HS-27A (cell line): ENCODE measurements at regions not wholly inside any gene's neighbourhood (a gene's known extent, or its start where the extent isn't known, plus 50 kb on each side); places are given as distances from the start of the nearest gene placed in this dataset.
"Not testable (repeated sequence)": the region's sequence is repeated elsewhere in the genome, so short reads cannot be mapped to it uniquely, and the experiment has no call there.

ENCODE experiments used
- DNase-seq: peaks from one replicate; pipeline ENCODE4 v3.0.0-alpha.2; 2012; ENCODE audit warnings: low read depth, missing footprints

DNA sequence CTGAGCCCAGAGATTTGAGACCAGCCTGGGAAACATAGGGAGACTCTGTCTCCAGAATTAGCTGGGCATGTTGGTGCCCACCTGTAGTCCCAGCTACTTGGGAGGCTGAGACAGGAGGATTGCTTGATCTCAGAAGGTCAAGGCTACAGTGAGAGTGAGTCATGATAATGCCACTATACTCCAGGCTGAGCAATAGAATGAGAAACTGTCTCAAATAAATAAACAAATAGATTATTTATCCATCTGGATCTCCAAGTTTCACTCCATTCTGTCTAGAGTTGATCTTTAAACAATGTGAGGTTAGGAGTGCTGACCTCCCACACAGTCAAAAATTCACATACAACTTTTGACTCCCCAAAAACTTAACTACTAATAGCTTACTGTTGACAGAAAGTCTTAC lies 106.8 kb upstream of the PALMD start:
- DNase-seq, result no peak

DNA sequence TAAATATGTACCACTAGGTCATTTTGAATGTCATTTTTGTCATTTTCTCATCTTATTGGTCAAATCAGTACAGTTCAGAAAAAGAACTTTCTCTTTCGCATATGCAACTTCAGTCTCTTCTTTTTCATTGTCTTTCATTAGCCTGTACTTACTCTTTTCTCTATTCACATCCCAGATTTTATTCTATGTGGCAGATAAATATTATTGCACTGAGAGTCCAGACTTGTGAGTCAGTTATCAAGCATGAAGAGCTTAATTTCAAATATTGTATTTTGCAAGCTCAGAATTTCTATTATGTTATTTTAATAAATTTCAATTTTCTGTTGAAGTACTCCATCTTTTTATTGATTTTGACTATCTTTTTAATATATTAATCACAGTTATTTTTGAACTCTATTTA lies 105.2 kb upstream of the PALMD start:
- DNase-seq, result no peak

DNA sequence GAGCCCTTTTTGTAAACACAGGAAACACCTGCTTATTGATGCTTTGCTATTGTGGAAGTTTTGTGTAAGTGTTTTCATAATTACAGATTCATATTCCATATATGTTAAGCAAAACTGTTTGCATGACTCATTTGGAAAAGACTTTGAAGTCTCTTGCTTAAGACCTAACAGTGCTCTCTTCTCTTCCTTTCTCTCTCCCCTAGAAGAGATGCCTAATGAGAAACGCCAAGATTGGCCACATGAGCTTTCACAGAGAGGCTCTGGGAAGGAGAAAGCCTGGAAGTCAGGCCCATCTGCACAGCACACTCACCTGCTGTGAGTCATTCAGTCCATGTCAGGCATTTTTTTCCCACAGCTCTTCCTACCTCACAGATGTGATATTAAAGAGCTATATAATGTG lies 101.6 kb upstream of the PALMD start:
- no peak for DNase-seq

DNA sequence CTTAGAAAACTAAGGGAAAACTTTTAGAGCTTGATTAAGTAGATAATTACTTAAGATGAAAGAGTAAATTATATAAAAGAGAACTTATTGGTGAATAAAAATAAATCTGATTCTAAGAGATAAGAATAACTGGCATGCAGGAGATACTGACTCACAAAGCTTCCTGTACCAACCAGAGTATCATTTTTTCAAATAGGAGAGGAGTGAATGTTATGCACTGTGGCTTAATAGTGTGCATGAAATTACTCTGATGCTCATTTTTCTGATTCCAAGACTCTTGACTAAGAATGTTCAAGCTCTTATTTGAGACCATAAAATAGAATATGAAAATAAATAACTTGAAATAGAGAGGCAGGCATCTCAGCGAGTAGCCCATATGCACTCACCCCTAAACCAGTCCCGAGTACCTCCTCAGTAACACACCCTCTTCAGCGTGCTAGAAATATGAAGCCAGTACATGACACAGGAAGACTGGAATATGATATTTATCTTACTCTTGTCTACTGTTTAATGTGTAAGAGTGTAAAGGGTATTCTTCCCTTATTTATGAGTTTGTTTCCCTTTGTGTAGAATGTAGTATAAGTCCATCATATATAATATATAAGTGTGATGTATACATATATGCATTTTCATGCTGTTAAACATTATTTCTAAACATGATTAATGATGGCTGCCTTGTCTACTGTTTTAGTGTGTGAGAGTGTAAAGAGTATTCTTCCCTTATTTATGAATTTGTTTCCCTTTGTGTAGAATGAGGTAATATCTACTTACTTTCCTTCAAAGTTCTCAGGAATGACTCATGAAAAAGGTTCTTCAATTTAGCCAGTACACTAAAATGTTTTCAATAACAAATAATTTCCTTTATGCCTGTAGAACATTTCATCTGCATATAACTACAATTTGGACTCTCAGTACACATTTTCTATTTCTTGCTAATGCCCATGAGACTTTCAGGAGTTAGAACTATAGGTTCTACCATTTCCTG lies 99.2 kb upstream of the PALMD start:
- peak; percentile 33 for DNase-seq

DNA sequence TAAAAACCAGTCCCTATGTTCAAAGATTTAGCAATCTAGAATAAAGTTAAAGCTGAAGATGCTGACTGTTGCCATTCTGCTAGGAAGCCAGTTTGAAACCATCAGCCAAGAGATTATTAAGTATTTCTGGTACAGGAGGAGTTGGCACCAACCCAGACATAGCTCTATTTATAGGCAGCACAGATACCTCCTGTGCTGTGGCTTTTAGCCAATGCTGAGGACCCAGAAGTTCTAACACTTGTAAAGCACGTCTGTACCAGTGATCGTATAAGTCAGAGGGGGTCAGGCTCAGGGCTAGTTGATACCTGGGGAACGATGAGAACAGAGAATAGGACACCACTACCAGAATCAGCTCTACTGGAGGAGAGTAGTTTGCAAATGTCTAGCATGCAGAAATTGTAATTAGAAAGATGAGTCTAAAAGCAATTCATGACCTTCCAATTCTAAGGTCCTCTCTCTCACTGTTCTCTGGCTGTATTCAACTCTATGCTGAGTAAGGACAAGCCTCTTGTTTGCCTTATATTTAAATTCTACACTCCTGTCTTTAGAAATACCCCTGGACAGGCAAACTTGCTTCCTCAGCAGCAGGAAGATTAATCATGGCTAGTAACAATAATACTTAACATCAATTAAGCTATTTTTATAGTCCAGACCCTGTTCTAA lies 96.8 kb upstream of the PALMD start:
- no peak for DNase-seq

DNA sequence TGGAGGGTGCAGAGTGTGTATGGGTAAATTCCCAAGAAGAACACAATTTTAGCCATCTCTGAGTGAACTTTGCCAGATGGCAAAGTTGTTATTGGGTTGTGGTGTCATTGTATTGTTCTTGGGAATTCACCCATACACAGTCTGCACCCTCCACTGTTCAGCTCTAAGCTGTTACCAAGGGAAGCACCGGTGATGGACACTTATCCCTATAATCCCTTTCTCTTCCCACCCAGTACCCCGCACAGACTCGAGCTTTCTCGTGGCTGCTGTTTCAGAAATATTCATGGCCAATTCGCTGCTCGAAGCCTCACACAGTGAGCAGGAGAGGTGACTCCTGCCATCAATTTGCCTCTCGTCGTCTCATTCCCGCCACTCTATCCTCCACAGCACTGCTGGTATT lies 95.7 kb upstream of the PALMD start:
- DNase-seq, result no peak

DNA sequence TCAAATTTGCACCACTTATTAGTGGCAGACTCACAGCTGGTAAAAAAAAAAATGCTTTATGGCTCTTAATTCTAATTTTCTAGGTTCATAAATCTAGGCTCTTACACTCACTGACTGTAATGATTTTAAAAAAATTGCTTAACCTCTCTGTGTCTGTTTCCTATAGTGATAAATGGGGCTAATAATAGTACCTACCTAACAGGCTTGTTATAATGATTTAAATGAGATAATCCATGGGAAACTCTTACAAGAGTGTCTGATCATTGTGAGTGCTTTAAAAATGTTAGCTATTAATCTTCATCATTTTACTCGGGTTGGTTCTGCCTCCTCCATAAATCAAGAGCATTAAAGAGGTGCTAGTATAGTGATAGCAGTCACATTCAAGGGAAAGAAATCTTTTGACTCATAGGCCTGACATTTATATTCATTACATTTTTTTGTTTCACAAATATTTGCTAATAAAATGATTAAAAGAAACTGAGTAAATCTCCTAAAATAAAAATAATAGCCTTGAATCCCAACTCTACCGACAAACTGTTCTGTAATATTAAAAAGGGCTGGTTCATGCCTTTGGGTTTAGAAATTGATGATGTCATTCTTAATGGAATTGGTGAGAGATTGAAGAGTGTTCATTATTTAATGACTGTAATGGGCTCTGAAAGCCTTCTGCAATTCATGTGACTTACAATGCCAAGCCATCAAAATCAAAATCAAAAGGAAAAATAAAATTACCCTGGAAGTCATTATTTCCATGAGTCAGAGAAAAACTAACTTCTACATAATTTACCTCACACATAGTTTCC lies 93.9 kb upstream of the PALMD start:
- DNase-seq, result no peak

DNA sequence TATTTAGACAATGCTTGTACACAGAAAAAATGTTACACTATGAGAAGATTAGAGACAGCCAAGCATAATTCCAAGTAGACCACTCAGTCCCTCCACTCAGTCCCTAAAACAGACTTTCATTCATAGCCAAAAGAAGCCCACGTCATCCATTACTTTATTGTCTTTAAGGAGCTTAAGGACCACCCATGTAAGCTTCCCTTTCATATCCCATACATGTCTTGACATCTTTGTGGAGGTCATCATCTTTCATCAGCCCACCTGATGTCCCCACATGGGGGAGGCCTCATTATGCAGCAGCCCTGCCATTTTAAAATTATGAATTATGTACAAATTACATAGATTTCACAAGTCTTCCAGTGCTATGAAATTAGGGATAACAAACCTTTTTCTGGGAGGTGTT lies 92.6 kb upstream of the PALMD start:
- no peak for DNase-seq

DNA sequence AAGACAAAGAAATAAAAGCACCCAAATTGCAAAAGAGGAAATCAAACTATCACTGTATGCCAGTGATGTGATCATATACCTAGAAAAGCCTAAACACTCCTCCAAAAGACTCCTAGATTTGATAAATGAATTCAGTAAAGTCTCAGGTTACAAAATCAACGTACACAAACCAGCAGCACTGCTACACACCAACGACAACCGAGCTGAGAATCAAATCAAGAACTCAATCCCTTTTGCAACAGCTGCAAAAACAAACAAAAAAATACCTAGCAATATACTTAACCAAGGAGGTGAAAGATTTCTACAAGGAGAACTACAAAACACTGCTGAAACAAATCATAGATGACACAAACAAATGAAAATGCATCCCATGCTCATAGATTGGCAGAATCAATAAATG lies 92.1 kb upstream of the PALMD start:
- not testable (repeated sequence) for DNase-seq

DNA sequence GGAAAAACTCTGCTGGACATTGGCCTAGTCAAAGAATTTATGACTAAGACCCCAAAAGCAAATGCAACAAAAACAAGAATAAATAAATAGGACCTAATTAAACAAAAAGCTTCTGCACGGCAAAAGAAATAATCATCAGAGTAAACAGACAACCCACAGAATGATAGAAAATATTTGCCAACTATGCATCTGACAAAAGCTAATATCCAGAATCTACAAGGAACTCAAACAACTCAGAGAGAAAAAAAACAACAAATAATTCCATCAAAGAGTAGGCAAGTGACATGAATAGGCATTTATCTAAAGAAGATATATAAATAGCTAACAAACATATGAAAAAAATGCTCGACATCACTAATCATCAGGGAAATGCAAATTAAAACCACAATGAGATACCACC lies 91.2 kb upstream of the PALMD start:
- DNase-seq, result no peak

DNA sequence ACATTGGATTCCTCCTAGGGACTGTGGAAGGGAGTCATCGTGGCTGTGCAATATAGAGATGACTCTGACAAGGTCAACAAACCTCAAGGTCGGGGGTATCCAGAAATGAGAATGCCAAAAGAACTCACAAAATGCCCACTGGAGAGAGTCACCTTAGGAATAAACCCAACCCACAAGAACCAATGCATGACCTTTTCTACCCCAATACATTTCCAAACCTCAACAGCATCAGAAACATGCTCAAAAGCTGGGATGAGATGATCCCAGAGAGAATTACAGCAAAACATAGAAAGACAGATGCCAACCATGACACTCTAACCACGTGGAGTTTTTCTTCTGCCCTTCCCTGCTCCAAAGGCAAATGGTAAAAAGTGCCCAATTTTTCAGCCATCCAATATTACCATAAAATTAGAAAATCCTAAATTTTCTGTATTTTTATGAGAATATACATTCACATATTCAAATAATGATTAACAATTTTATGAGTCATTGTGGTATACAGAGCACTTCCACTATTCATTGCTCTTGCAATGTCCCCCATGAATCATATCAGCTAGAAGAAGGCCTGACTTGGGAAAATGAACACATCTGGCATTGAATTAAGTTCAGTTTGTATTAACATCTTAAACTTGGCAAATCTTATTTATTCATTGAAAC lies 88.2 kb upstream of the PALMD start:
- DNase-seq, result peak; percentile 57

DNA sequence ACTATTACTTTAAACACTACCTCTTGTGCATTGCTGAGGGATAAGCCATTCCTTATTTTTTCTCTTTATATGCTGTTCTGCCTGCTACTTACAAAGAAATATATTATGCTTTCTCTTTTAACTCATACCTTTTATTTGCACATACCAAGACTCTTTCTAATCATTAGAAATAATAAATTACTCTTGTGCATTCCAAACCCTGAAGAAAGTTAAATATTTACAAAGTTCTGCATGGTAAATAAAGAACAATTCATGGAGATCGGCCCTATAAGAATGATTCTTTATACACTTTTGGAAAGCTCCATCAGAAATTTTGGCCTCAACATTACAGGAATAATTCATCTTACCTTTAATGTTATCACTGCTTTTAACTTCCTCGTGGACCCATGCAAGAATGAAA lies 86.7 kb upstream of the PALMD start:
- DNase-seq, result no peak

DNA sequence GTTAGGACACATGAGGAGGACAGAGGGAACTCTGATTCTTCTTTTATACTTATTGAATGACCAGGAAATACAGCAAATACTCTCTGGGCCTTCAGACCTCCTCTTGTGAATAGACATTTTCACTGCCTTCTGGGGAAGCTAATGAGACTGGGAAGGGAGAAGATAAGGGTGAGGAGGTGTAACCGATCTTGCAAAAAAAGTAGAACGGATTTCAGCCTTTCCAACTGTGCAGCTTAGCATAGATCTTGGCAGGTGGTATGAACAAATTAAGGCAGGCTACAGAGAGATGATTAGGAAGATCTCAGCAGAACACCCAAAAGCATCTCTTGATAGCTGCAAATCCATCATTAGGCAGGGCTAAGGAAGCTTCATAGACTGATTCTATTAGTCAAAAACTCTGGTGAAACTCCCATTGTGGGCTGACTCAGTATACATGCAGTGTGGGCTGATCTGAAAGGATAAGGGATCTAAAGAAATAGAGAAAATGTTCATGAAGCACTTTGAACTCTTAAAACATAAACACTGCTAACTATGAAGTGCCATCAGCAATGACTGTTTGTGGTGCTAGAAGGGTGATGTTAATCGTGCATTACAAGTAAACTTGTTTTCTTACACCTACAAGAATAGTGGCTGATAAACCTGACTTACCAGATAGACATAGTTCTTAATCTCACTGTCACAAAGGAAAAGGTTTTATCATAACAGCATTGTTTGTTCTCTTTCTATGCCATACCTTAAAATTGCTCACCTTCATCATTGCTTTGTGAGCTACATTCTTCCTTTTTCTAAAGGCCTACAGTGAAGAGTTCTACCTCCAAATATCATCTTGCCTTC lies 85.5 kb upstream of the PALMD start:
- DNase-seq, result no peak

DNA sequence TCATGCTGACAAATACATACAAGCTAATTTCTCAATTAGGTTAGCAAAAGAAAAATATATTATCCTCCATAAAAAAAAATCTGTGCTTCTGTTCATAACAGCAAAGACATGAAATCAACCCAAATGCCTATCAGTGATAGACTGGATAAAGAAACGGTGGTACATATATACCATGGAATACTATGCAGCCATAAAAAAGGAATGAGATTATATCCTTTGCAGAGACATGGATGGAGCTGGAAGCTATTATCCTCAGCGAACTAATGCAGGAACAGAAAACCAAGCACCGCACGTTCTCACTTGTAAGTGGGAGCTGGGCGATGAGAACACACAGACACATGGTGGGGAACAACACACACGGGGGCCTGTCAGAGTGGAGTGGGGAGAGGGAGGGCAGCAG lies 84.0 kb upstream of the PALMD start:
- no peak for DNase-seq

DNA sequence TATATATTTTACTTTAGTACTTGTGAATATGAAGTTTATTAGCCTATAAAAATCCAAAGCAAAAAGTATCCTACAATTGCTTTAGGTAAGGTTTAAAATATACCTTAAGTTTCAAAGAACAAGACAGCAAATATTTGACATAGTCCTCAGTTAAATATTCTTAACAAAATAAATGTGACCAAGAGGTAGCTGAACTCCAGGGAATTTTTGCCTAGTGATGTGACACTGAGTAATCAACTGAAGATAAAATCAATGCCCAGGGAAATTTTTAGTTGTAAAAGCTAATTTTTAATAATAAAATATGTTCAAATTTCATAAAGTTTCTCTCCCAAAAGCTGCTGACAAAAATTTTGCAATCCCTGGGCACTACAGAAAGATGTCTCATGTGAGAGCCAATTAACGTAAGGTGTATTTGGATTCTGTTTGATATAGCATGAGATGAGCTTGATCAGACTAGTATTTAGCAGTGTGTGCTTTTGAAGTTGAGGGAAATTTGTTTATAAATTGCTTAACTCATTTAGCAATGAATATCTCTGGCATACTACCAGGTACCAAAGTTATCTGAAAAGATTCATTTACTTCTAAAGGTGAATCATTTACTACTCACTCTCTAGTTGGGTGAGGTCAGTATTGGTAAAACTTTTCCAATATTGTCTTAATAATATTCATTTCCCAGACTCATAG lies 80.2 kb upstream of the PALMD start:
- no peak for DNase-seq

DNA sequence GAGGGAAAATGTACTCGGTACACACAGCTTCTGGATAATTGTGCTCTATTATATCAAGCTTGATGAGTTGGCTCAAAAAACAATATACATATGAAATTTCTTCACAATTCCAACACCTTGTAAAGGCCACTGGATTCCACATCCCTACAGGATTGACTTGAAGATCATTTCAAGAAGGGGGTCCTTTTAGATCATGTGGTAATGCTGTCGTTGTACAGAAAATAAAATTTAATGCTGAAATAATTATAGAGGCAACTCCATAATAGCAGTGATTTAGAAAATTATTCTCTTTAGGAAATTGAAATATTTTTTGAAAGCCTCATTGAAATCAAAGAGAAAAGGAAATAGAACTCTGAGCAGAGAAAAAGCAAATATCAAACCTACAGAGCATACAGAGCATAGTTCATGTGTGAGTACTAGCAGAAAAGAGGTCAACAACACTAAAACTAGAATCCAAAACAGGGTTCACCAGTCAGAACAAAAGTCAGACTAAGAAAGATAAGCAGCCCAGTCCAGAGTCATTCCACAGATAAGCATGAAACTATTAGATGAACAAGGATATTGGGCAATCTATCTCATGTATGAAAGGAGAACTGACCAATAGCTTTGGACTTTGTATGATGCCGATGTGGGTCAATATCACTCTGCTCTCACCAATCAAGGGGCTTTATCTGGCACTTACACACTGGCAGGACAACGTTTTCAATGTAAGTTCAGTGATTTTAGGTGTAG lies 79.5 kb upstream of the PALMD start:
- DNase-seq, result no peak

DNA sequence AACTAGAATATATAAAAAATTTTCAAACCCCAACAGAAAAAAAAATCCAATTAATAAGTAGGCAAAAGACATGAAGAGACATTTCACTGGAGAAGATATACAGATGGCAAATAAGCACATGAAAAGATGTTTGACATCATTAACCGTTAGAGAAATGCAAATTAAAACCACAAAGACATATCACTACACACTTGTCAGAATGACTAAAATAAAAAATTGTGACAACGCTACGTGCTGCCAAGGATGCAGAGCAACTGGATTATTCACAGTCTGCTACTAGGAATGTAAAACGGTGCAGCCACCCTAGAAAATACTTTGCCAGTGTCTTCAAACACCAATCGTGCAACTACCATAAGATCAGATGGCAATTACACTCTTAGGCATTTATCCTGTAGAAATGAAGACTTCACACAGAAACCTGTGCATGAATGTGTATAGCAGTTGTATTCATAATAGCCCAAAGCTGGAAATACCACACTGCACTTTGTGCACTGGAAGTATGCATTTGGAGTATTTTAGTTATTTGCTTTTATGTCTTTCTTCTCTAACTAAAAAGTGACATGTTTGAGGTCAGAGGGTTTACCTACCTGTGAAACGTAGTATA lies 75.3 kb upstream of the PALMD start:
- DNase-seq, result no peak

DNA sequence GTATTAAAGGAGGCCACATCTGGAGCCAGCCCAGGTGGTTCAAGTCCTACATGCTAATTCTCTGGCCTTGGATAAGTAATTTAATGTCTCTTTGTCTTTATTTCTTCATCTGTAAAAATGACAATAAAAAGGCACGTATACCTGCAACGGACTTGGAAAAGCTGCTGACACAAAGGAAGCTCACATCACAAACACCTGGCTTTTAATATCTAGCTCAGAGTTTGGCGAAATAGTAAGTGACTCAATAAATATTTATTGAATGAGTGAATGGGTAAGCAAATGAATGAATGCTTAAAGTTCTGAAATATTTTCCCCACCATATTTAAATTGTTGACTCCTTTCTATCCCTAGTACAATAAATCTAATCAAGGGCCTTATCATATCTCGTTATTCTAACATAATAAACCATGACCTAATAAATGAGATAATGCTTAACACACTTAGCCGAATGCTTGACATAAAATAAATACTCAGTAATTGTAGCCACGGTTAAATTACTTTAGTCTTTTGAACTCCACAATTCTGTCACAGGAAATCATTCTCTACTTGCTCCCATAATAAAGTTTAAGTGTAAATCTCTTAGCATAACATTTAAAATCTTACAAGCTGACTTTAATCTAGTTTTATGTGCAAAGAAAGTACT lies 74.7 kb upstream of the PALMD start:
- no peak for DNase-seq
